Mesodermal cell (in vitro differentiated cells): ENCODE measurements at regions not wholly inside any gene's neighbourhood (a gene's known extent, or its start where the extent isn't known, plus 50 kb on each side); places are given as distances from the start of the nearest gene placed in this dataset.

ENCODE experiments used
- H3K27ac ChIP-seq: 2 replicates; pipeline ENCODE4 v1.7.0; 2013; ENCODE audit warnings: mild to moderate bottlenecking, low read depth, low read length, moderate library complexity; ENCODE audit not compliant: severe bottlenecking
- H3K36me3 ChIP-seq: 2 replicates; pipeline ENCODE4 v1.7.1; 2013; ENCODE audit warnings: mild to moderate bottlenecking, low read length, moderate library complexity; ENCODE audit not compliant: control insufficient read depth, insufficient read depth
- H3K4me1 ChIP-seq: one replicate; pipeline ENCODE4 v1.7.1; 2013; ENCODE audit warnings: mild to moderate bottlenecking, low read length; ENCODE audit not compliant: insufficient read depth, control insufficient read depth, poor library complexity, severe bottlenecking
- H3K4me3 ChIP-seq: 2 replicates; pipeline ENCODE4 v1.7.0; 2013; ENCODE audit warnings: low read length, control low read depth, mild to moderate bottlenecking; ENCODE audit not compliant: insufficient read depth, poor library complexity, severe bottlenecking; ENCODE audit errors: extremely low read depth
- H3K9me3 ChIP-seq: 2 replicates; pipeline ENCODE4 v1.7.1; 2013; ENCODE audit warnings: mild to moderate bottlenecking, low read length, moderate library complexity; ENCODE audit not compliant: control insufficient read depth
- WGBS, 2 experiments: methylation state at CpG; one replicate each; pipeline ENCODE4 v1.1.5; 2013; ENCODE audit warnings: missing lambda C conversion rate in 2 of 2; ENCODE audit not compliant: insufficient coverage in 2 of 2; 5-methylcytosine and 5-hydroxymethylcytosine counted together

- Histone ChIP-seq H3K9me3 (no peaks in the 10 kb centered on the region), H3K27ac (no peak overlapping the region), H3K4me1 (no peaks in the 10 kb centered on the region), H3K36me3 (no peaks in the 10 kb centered on the region), H3K4me3 (no peak overlapping the region)
- WGBS, 2 experiments = 83% methylated on average over 1 of the region's 1 CpG; no CpG with 5 or more reads in 1 of the 2 experiments
Observed at GRCh38 chr12:29030006-29030405, 119.1 kb upstream of the FAR2 start.

DNA sequence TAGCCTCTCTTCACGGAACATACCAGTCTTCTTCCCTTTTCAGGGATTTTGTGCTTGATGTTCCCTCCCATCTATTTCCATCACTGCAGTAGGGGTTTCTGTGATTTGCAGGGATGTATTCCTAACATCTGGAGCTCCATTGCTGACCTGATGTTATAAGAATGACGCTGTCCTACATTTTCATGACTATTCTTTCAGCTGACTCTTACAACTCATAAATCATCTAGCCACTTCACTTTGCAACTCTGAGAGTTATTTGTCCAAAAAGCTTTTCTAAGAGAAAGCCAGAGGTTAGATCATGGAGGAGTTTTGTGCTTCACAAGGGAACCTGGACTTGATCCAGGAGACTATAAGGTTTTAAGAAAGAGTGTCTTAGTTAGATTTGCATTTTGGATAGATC lies 116.6 kb upstream of the FAR2 start:
- H3K36me3 ChIP-seq = no peaks in the 10 kb centered on the region
- no peak overlapping the region for H3K27ac ChIP-seq
- H3K4me1 ChIP-seq = no peaks in the 10 kb centered on the region
- WGBS, 2 experiments = 100% methylated on average over 1 of the region's 2 CpGs
- H3K9me3 ChIP-seq = no peaks in the 10 kb centered on the region
- no peak overlapping the region for H3K4me3 ChIP-seq

- no peaks in the 10 kb centered on the region for H3K36me3 ChIP-seq
- no peak overlapping the region for H3K4me3 ChIP-seq
- no peaks in the 10 kb centered on the region for H3K4me1 ChIP-seq
- 63 to 73% methylated on average over 1 of the region's 2 CpGs for WGBS, 2 experiments
- no peak overlapping the region for H3K27ac ChIP-seq
- no peaks in the 10 kb centered on the region for H3K9me3 ChIP-seq
Observed at GRCh38 chr12:29033519-29033918, 115.6 kb upstream of the FAR2 start.

GRCh38 chr12:29035112-29035511 lies 114.0 kb upstream of the FAR2 start:
- no peaks in the 10 kb centered on the region for H3K4me1 ChIP-seq
- no peak overlapping the region for H3K27ac ChIP-seq
- H3K4me3 ChIP-seq = no peak overlapping the region
- WGBS, 2 experiments = no CpG with 5 or more reads among the region's 1 CpG
- H3K9me3 ChIP-seq = no peaks in the 10 kb centered on the region
- H3K36me3 ChIP-seq = no peaks in the 10 kb centered on the region

GRCh38 chr12:29039013-29039412 lies 110.1 kb upstream of the FAR2 start:
- 90 to 93% methylated on average over 2 of the region's 3 CpGs for WGBS, 2 experiments
- H3K4me3 ChIP-seq = no peak overlapping the region
- no peaks in the 10 kb centered on the region for H3K4me1 ChIP-seq
- no peaks in the 10 kb centered on the region for H3K9me3 ChIP-seq
- no peak overlapping the region for H3K27ac ChIP-seq
- H3K36me3 ChIP-seq = no peaks in the 10 kb centered on the region

GRCh38 chr12:29041621-29042020 lies 107.5 kb upstream of the FAR2 start:
- Histone ChIP-seq H3K27ac (no peak overlapping the region), H3K9me3 (no peaks in the 10 kb centered on the region), H3K4me1 (no peaks in the 10 kb centered on the region), H3K4me3 (no peak overlapping the region), H3K36me3 (no peaks in the 10 kb centered on the region)
- WGBS, 2 experiments = 80 to 100% methylated on average over 1 of the region's 4 CpGs

- Histone ChIP-seq H3K9me3 (no peaks in the 10 kb centered on the region), H3K27ac (no peak overlapping the region), H3K36me3 (no peaks in the 10 kb centered on the region), H3K4me3 (no peak overlapping the region), H3K4me1 (no peaks in the 10 kb centered on the region)
- 86 to 100% methylated on average over 1 of the region's 1 CpG for WGBS, 2 experiments
Observed at GRCh38 chr12:29043069-29043468, 106.0 kb upstream of the FAR2 start.

DNA sequence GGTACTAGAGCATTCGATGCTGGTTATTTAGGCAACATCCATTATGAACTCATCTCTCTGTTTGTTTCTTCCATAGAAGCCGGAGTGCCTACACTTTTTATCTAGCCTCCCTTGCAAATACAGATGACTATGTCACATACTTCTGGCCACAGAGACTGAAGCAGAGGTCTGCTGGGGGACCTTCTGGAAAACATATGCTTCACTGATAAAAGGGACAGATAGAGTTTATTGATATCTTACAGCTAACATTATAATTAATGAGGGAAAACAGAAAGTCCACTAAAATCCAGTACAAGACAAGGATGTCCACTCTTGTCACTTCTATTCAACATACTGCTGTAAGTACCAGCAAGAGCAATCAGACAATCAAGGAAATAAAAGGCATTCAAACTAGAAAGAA lies 104.3 kb upstream of the FAR2 start:
- no peak overlapping the region for H3K4me3 ChIP-seq
- no peaks in the 10 kb centered on the region for H3K9me3 ChIP-seq
- no peaks in the 10 kb centered on the region for H3K36me3 ChIP-seq
- H3K4me1 ChIP-seq = no peaks in the 10 kb centered on the region
- 50% methylated on average over 1 of the region's 2 CpGs; no CpG with 5 or more reads in 1 of the 2 experiments for WGBS, 2 experiments
- H3K27ac ChIP-seq = no peak overlapping the region

- no CpG with 5 or more reads among the region's 4 CpGs for WGBS, 2 experiments
- H3K4me1 ChIP-seq = no peaks in the 10 kb centered on the region
- H3K36me3 ChIP-seq = no peaks in the 10 kb centered on the region
- no peak overlapping the region for H3K27ac ChIP-seq
- H3K4me3 ChIP-seq = no peak overlapping the region
- no peaks in the 10 kb centered on the region for H3K9me3 ChIP-seq
Observed at GRCh38 chr12:29048787-29049186, 100.3 kb upstream of the FAR2 start.

DNA sequence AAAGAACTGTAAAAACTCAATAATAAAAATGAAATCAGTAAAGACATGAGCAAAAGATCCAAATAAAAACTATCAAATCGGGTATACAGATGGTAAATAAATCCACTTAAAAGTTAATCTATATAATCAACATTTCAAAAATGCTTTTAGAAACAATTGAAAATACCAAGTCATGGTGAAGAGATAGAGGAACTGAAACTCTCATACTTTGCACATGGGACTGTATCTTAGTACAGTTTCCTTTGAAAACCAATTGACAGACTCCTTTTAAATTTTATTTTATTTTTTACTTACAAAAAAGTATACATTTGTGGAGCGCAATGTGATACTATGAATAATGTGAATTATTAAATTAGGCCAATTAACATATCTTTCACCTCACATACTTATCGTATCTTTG lies 98.6 kb upstream of the FAR2 start:
- Histone ChIP-seq H3K36me3 (no peaks in the 10 kb centered on the region), H3K4me1 (no peaks in the 10 kb centered on the region), H3K27ac (no peak overlapping the region), H3K4me3 (no peak overlapping the region), H3K9me3 (no peaks in the 10 kb centered on the region)
- WGBS, 2 experiments = no CpG with 5 or more reads among the region's 3 CpGs

- H3K36me3 ChIP-seq = no peaks in the 10 kb centered on the region
- H3K27ac ChIP-seq = no peak overlapping the region
- no peaks in the 10 kb centered on the region for H3K4me1 ChIP-seq
- H3K4me3 ChIP-seq = no peak overlapping the region
- no peaks in the 10 kb centered on the region for H3K9me3 ChIP-seq
- WGBS, 2 experiments = 100% methylated on average over 2 of the region's 2 CpGs
Observed at GRCh38 chr12:29051221-29051620, 97.9 kb upstream of the FAR2 start.
